ENCODE measurements at regions not wholly inside any gene's neighbourhood (a gene's known extent, or its start where the extent isn't known, plus 50 kb on each side); places are given as distances from the start of the nearest gene placed in this dataset.
A peak's percentile ranks its signal among the peaks of the same experiment; 100 is the strongest.
"Not testable (repeated sequence)": the region's sequence is repeated elsewhere in the genome, so short reads cannot be mapped to it uniquely, and the experiment has no call there.

GRCh38 chr3:66808891-66809594 lies 189.1 kb upstream of the KBTBD8 start:
- no peak for DNase-seq (ENCODE audit: low spot score)

- DNase-seq (ENCODE audit: low spot score): no peak
These were observed 188.5 kb upstream of the KBTBD8 start for GRCh38 chr3:66809595-66809958.

GRCh38 chr3:66812136-66812535 lies 186.0 kb upstream of the KBTBD8 start:
- no peak for DNase-seq (ENCODE audit: low spot score)

- DNase-seq (ENCODE audit: low spot score): no peak
These were observed 185.4 kb upstream of the KBTBD8 start for GRCh38 chr3:66812741-66813140.

GRCh38 chr3:66816090-66816761 lies 181.9 kb upstream of the KBTBD8 start:
- DNase-seq (ENCODE audit: low spot score): peak; percentile 58

- no peak for DNase-seq (ENCODE audit: low spot score)
These were observed 180.1 kb upstream of the KBTBD8 start for GRCh38 chr3:66817951-66818557.

- DNase-seq (ENCODE audit: low spot score): no peak
These were observed 178.1 kb upstream of the KBTBD8 start for GRCh38 chr3:66819993-66820501.

- DNase-seq (ENCODE audit: low spot score): peak; percentile 74
These were observed 175.7 kb upstream of the KBTBD8 start for GRCh38 chr3:66822186-66823008.

GRCh38 chr3:66823009-66823397 lies 175.1 kb upstream of the KBTBD8 start:
- DNase-seq (ENCODE audit: low spot score): no peak

GRCh38 chr3:66823532-66823931 lies 174.6 kb upstream of the KBTBD8 start:
- DNase-seq (ENCODE audit: low spot score): no peak

- DNase-seq (ENCODE audit: low spot score): no peak
These were observed 172.7 kb upstream of the KBTBD8 start for GRCh38 chr3:66825375-66825774.

GRCh38 chr3:66827726-66828125 lies 170.4 kb upstream of the KBTBD8 start:
- no peak for DNase-seq (ENCODE audit: low spot score)

- DNase-seq (ENCODE audit: low spot score): no peak
These were observed 169.8 kb upstream of the KBTBD8 start for GRCh38 chr3:66828303-66828702.

GRCh38 chr3:66830301-66830700 lies 167.8 kb upstream of the KBTBD8 start:
- DNase-seq (ENCODE audit: low spot score): no peak

GRCh38 chr3:66831931-66832330 lies 166.2 kb upstream of the KBTBD8 start:
- DNase-seq (ENCODE audit: low spot score): no peak

- DNase-seq (ENCODE audit: low spot score): no peak
These were observed 161.5 kb upstream of the KBTBD8 start for GRCh38 chr3:66836363-66837152.

- no peak for DNase-seq (ENCODE audit: low spot score)
These were observed 159.4 kb upstream of the KBTBD8 start for GRCh38 chr3:66838704-66839103.

- DNase-seq (ENCODE audit: low spot score): no peak
These were observed 158.6 kb upstream of the KBTBD8 start for GRCh38 chr3:66839508-66839907.

- not testable (repeated sequence) for DNase-seq (ENCODE audit: low spot score)
These were observed 155.2 kb upstream of the KBTBD8 start for GRCh38 chr3:66842761-66843464.

- no peak for DNase-seq (ENCODE audit: low spot score)
These were observed 146.1 kb upstream of the KBTBD8 start for GRCh38 chr3:66851894-66852613.
